ENCODE measurements at regions not wholly inside any gene's neighbourhood (a gene's known extent, or its start where the extent isn't known, plus 50 kb on each side); places are given as distances from the start of the nearest gene placed in this dataset.

GRCh38 chr2:217413193-217413592, 553.3 kb upstream of the TNP1 start:
- TF ChIP-seq POLR2A (IDR thresholded peaks at IDR 0.05; ENCODE audit: low read length): no peak
- TF ChIP-seq GATA1 (IDR thresholded peaks at IDR 0.05; ENCODE audit: low read depth, low read length): no peak
